CD14-positive monocyte (primary cell): ENCODE measurements at regions not wholly inside any gene's neighbourhood (a gene's known extent, or its start where the extent isn't known, plus 50 kb on each side); places are given as distances from the start of the nearest gene placed in this dataset.

Source experiments
- DNase-seq, 3 donors: peaks; one replicate each; pipeline ENCODE4 v3.0.0-alpha.2; 2011 to 2022
- H2AFZ ChIP-seq: 2 replicates; pipeline ENCODE4 v1.6.0; 2012; ENCODE audit warnings: mild to moderate bottlenecking, low read depth, low read length, inconsistent platforms; ENCODE audit not compliant: insufficient read depth, poor library complexity, severe bottlenecking
- H3K27ac ChIP-seq, 2 donors: 1 replicate in 1 of 2; 2 replicates in 1 of 2; pipeline ENCODE4 v1.5.1; 2012 to 2013; ENCODE audit warnings: low read length in 2 of 2, control low read depth in 1 of 2, inconsistent platforms in 1 of 2, low read depth in 1 of 2, mild to moderate bottlenecking in 1 of 2
- H3K27me3 ChIP-seq, 2 donors: one replicate each; pipeline versions ENCODE4 v1.6.0 to v1.6.1; 2011 to 2013; ENCODE audit warnings: low read length in 2 of 2; ENCODE audit not compliant: control insufficient read depth in 2 of 2, insufficient read depth in 2 of 2
- H3K36me3 ChIP-seq, 2 donors: replicated peaks in 1 of 2; 1 replicate in 1 of 2; 2 replicates in 1 of 2; pipeline versions ENCODE4 v1.5.1 to v1.6.1; 2012 to 2013; ENCODE audit warnings: low read length in 2 of 2, control low read depth in 1 of 2, inconsistent platforms in 1 of 2, mild to moderate bottlenecking in 1 of 2; ENCODE audit not compliant: insufficient read depth in 2 of 2, control insufficient read depth in 1 of 2
- H3K4me1 ChIP-seq, 2 donors: 1 replicate in 1 of 2; 2 replicates in 1 of 2; pipeline versions ENCODE4 v1.5.1 to v1.6.1; 2012 to 2013; ENCODE audit warnings: low read length in 2 of 2, control low read depth in 1 of 2, inconsistent platforms in 1 of 2, mild to moderate bottlenecking in 1 of 2, moderate library complexity in 1 of 2; ENCODE audit not compliant: insufficient read depth in 2 of 2, control insufficient read depth in 1 of 2
- H3K4me2 ChIP-seq: replicated peaks from 2 replicates; pipeline ENCODE3; 2012; ENCODE audit warnings: low read length, moderate library complexity, mild to moderate bottlenecking; ENCODE audit not compliant: poor library complexity, severe bottlenecking; ENCODE audit errors: extremely low read depth
- H3K4me3 ChIP-seq, 3 experiments: fragments of 200-600 bp in 1 of 3; sonication (generic) in 1 of 3; replicated peaks in 1 of 3; 1 replicate in 2 of 3; 2 replicates in 1 of 3; pipeline ENCODE4 v1.5.1; 2011 to 2013; ENCODE audit warnings: low read length in 3 of 3, mild to moderate bottlenecking in 3 of 3, control low read depth in 2 of 3, low read depth in 2 of 3, inconsistent platforms in 1 of 3, moderate library complexity in 1 of 3
- H3K79me2 ChIP-seq: 2 replicates; pipeline ENCODE4 v1.6.0; 2012; ENCODE audit warnings: mild to moderate bottlenecking, control low read depth, inconsistent platforms, low read length, moderate library complexity; ENCODE audit not compliant: insufficient read depth
- H3K9ac ChIP-seq: 2 replicates; pipeline ENCODE4 v1.6.0; 2017; ENCODE audit warnings: low read length, mild to moderate bottlenecking; ENCODE audit not compliant: insufficient read depth, poor library complexity, severe bottlenecking
- H3K9me3 ChIP-seq, 2 donors: replicated peaks in 1 of 2; 1 replicate in 1 of 2; 2 replicates in 1 of 2; pipeline versions ENCODE4 v1.5.1 to v1.6.1; 2012 to 2013; ENCODE audit warnings: low read length in 2 of 2, control low read depth in 1 of 2; ENCODE audit not compliant: control insufficient read depth in 1 of 2, insufficient read depth in 1 of 2
- H4K20me1 ChIP-seq: 2 replicates; pipeline ENCODE4 v1.6.0; 2012; ENCODE audit warnings: mild to moderate bottlenecking, low read length, control low read depth, moderate library complexity; ENCODE audit not compliant: insufficient read depth
- H3K27ac Mint-ChIP-seq, 7 donors: one replicate each; pipeline ENCODE4 v1.8.0; 2020; ENCODE audit warnings: mild to moderate bottlenecking in 7 of 7, mixed read lengths in 7 of 7, moderate library complexity in 6 of 7, inconsistent platforms in 2 of 7
- H3K27me3 Mint-ChIP-seq, 3 donors: one replicate each; pipeline ENCODE4 v1.8.0; 2021 to 2022; ENCODE audit warnings: low read depth in 3 of 3, mild to moderate bottlenecking in 3 of 3, mixed read lengths in 3 of 3, moderate library complexity in 3 of 3, inconsistent platforms in 1 of 3
- H3K36me3 Mint-ChIP-seq, 2 donors: one replicate each; pipeline ENCODE4 v1.8.0; 2020; ENCODE audit warnings: mixed read lengths in 2 of 2, inconsistent platforms in 1 of 2, mild to moderate bottlenecking in 1 of 2
- H3K4me1 Mint-ChIP-seq: one replicate; pipeline ENCODE4 v1.8.0; 2020; ENCODE audit warnings: mild to moderate bottlenecking, mixed read lengths
- H3K4me3 Mint-ChIP-seq, 2 donors: one replicate each; pipeline ENCODE4 v1.8.0; 2020; ENCODE audit warnings: mild to moderate bottlenecking in 2 of 2, mixed read lengths in 2 of 2, moderate library complexity in 1 of 2
- H3K9me3 Mint-ChIP-seq, 7 donors: one replicate each; pipeline ENCODE4 v1.8.0; 2020 to 2022; ENCODE audit warnings: mixed read lengths in 7 of 7, mild to moderate bottlenecking in 6 of 7, moderate library complexity in 6 of 7, inconsistent platforms in 2 of 7
- WGBS: methylation state at CpG from one replicate; pipeline ENCODE4 v1.1.5; 2013; ENCODE audit warnings: missing lambda C conversion rate; ENCODE audit not compliant: insufficient coverage; 5-methylcytosine and 5-hydroxymethylcytosine counted together
- intact Hi-C, 2 donors: fragments of 100-400 bp; cut with micrococcal nuclease; formaldehyde crosslinking; loops; one replicate each; pipeline versions ENCODE4 v1.15.0 to v1.15.1; 2023
- TF ChIP-seq, protein P1 (sequence below): fragments of 200-600 bp; IDR thresholded peaks from one replicate; pipeline ENCODE4 v1.8.0; 2022; ENCODE audit warnings: antibody characterized with exemption, mild to moderate bottlenecking

DNA sequence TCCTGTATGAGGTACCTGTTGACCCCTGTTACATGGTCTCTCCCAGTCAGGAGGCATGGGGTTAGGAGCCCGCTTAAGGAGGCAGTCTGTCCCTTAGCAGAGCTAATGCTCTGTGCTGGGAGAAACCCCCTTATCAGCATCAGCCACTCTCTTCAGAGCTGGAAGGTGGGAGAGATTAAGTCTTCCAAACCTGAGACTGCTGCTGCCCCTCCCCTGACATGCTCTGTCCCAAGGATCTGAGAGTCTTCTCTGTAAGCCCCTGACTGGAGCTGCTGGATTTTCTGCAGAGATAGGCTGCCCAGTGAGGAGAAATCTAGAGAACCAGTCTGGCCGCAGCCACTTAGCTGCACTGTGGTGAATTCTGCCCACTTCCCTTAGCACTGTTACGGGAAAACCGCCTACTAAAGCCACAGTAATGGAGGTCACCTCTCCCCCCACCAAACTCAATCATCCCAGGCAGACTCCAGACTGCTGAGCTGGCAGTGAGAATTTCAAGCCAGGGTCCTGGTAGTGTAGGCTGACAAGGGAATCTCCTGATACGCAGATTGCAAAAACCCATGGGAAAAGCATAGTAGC lies 222.3 kb downstream of the DDX3Y start:
- Histone ChIP-seq H3K27ac (no peak overlapping the region), H3K4me2 (no peak overlapping the region), H2AFZ (no peak overlapping the region), H4K20me1 (no peaks in the 10 kb centered on the region), H3K4me1 (no peaks in the 10 kb centered on the region), H3K27me3 (no peaks in the 10 kb centered on the region), H3K36me3 (no peaks in the 10 kb centered on the region), H3K79me2 (no peaks in the 10 kb centered on the region), H3K9me3 (no peaks in the 10 kb centered on the region), H3K4me3 (no peak overlapping the region), H3K9ac (no peak overlapping the region)
- DNase-seq: no peak
- intact Hi-C loops: no loop called here
- Mint-ChIP-seq H3K4me3 (no peak overlapping the region), H3K36me3 (no peaks in the 10 kb centered on the region), H3K4me1 (no peaks in the 10 kb centered on the region), H3K27ac (no peak overlapping the region), H3K9me3 (no peaks in the 10 kb centered on the region), H3K27me3 (no peaks in the 10 kb centered on the region)
- TF ChIP-seq, protein P1, sequence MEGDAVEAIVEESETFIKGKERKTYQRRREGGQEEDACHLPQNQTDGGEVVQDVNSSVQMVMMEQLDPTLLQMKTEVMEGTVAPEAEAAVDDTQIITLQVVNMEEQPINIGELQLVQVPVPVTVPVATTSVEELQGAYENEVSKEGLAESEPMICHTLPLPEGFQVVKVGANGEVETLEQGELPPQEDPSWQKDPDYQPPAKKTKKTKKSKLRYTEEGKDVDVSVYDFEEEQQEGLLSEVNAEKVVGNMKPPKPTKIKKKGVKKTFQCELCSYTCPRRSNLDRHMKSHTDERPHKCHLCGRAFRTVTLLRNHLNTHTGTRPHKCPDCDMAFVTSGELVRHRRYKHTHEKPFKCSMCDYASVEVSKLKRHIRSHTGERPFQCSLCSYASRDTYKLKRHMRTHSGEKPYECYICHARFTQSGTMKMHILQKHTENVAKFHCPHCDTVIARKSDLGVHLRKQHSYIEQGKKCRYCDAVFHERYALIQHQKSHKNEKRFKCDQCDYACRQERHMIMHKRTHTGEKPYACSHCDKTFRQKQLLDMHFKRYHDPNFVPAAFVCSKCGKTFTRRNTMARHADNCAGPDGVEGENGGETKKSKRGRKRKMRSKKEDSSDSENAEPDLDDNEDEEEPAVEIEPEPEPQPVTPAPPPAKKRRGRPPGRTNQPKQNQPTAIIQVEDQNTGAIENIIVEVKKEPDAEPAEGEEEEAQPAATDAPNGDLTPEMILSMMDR: no peak
- WGBS: no CpG with 5 or more reads among the region's 5 CpGs

DNA sequence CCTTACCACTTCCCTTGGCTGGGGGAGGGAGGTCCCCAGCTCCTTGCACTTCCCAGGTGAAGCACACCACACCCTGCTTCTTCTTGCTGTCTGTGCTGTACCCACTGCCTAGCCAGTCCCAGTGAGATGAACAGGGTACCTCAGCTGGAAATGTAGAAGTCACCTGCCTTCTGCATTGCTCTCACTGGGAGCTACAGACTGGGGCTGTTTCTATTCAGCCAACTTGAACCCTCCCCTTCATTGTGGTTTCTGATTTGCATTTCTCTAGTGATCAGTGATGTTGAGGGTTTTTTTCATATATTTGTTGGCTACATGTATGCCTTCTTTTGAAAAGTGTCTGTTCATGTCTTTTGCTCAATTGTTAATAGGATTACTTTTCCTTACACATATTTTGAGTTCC lies 222.8 kb downstream of the DDX3Y start:
- Histone ChIP-seq H3K36me3 (no peaks in the 10 kb centered on the region), H3K9me3 (no peaks in the 10 kb centered on the region), H3K27me3 (no peaks in the 10 kb centered on the region), H3K9ac (no peak overlapping the region), H3K4me3 (no peak overlapping the region), H3K27ac (no peak overlapping the region), H3K79me2 (no peaks in the 10 kb centered on the region), H4K20me1 (no peaks in the 10 kb centered on the region), H3K4me2 (no peak overlapping the region), H2AFZ (no peak overlapping the region), H3K4me1 (no peaks in the 10 kb centered on the region)
- Mint-ChIP-seq H3K4me3 (no peak overlapping the region), H3K27me3 (peaks cover 0 to 1% (median 0%) of the 10 kb centered on the region in 3 donors), H3K4me1 (no peaks in the 10 kb centered on the region), H3K36me3 (no peaks in the 10 kb centered on the region), H3K27ac (no peak overlapping the region), H3K9me3 (no peaks in the 10 kb centered on the region)
- TF ChIP-seq, protein P1: no peak
- intact Hi-C loops: no loop called here
- DNase-seq: no peak
